Neural crest cell (in vitro differentiated cells): ENCODE measurements at regions not wholly inside any gene's neighbourhood (a gene's known extent, or its start where the extent isn't known, plus 50 kb on each side); places are given as distances from the start of the nearest gene placed in this dataset.

Experiments used
- DNase-seq: peaks from one replicate; pipeline ENCODE4 v3.0.0; 2021; ENCODE audit warnings: low read depth, mixed read lengths, low spot score
- H3K27ac Mint-ChIP-seq: one replicate; pipeline ENCODE4 v1.8.0; 2021; ENCODE audit warnings: mild to moderate bottlenecking, mixed read lengths; ENCODE audit not compliant: unreplicated experiment
- H3K27me3 Mint-ChIP-seq: 2 replicates; pipeline ENCODE4 v1.8.0; 2021; ENCODE audit warnings: low read depth, mild to moderate bottlenecking, mixed read lengths
- H3K36me3 Mint-ChIP-seq: 2 replicates; pipeline ENCODE4 v1.8.0; 2021; ENCODE audit warnings: low read depth, mild to moderate bottlenecking, mixed read lengths
- H3K4me1 Mint-ChIP-seq: 2 replicates; pipeline ENCODE4 v1.8.0; 2021; ENCODE audit warnings: mixed read lengths
- H3K4me3 Mint-ChIP-seq: one replicate; pipeline ENCODE4 v1.8.0; 2021; ENCODE audit warnings: mild to moderate bottlenecking, mixed read lengths
- H3K9me3 Mint-ChIP-seq: 2 replicates; pipeline ENCODE4 v1.8.0; 2021; ENCODE audit warnings: mixed read lengths
- TF ChIP-seq, protein P1 (sequence below): fragments of 200-600 bp; sonication (generic); conservative IDR thresholded peaks from 2 replicates; pipeline ENCODE4 v1.5.0; 2021; ENCODE audit warnings: antibody characterized with exemption, mild to moderate bottlenecking

DNA sequence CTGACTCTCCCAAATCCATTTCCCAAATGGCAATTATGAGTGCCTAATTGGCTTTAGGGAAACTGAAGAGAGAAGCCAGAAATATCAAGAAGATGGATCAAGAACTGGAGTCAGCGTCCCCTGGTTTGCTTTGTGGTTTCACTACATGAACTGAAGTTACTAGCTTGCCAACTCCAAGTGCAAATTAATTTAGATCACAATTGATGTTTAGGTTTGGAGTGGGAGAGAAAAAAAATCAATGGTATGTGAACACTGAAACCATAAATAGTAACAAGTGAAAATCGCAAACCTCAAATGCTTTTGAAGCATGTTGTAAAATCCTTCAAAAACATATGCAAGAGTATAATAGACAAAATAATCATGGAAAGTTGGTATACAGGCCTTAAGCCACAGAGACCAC, 1528.6 kb upstream of the SLC10A2 start:
- Mint-ChIP-seq H3K9me3 (no peaks in the 10 kb centered on the region), H3K27me3 (no peaks in the 10 kb centered on the region), H3K4me1 (peaks cover 23% of the 10 kb centered on the region), H3K27ac (no peak overlapping the region), H3K36me3 (no peaks in the 10 kb centered on the region), H3K4me3 (no peak overlapping the region)
- TF ChIP-seq, protein P1, sequence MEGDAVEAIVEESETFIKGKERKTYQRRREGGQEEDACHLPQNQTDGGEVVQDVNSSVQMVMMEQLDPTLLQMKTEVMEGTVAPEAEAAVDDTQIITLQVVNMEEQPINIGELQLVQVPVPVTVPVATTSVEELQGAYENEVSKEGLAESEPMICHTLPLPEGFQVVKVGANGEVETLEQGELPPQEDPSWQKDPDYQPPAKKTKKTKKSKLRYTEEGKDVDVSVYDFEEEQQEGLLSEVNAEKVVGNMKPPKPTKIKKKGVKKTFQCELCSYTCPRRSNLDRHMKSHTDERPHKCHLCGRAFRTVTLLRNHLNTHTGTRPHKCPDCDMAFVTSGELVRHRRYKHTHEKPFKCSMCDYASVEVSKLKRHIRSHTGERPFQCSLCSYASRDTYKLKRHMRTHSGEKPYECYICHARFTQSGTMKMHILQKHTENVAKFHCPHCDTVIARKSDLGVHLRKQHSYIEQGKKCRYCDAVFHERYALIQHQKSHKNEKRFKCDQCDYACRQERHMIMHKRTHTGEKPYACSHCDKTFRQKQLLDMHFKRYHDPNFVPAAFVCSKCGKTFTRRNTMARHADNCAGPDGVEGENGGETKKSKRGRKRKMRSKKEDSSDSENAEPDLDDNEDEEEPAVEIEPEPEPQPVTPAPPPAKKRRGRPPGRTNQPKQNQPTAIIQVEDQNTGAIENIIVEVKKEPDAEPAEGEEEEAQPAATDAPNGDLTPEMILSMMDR: no peak
- DNase-seq: no peak

DNA sequence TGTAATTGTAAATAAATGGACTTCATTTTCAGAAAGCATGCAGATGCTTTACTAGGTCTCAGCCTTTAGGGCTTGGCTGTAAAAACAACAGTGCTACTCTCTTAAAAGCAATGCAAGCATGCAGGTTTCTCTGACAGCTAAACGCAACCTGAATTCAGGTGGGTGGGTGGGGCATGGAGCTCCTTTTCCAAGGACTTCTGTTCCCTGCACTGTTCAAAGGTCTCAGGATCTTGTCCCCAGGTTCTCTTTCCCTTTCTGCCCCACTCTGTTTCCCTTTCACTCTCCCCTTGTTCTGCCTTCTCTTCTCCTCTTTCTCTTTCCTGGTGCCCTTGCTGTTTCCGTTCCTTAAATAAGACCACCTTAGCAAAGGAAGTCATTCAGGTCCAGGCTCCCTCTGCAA, 1527.5 kb upstream of the SLC10A2 start:
- TF ChIP-seq, protein P1: no peak
- no peak overlapping the region for H3K4me3 Mint-ChIP-seq
- no peak overlapping the region for H3K27ac Mint-ChIP-seq
- no peaks in the 10 kb centered on the region for H3K9me3 Mint-ChIP-seq
- H3K36me3 Mint-ChIP-seq: no peaks in the 10 kb centered on the region
- H3K4me1 Mint-ChIP-seq: peaks cover 16% of the 10 kb centered on the region
- no peak for DNase-seq
- H3K27me3 Mint-ChIP-seq: no peaks in the 10 kb centered on the region

- no peak overlapping the region for H3K4me3 Mint-ChIP-seq
- TF ChIP-seq, protein P1: no peak
- no peak overlapping the region for H3K27ac Mint-ChIP-seq
- no peaks in the 10 kb centered on the region for H3K27me3 Mint-ChIP-seq
- H3K9me3 Mint-ChIP-seq: no peaks in the 10 kb centered on the region
- H3K4me1 Mint-ChIP-seq: peaks cover 13% of the 10 kb centered on the region
- no peak for DNase-seq
- no peaks in the 10 kb centered on the region for H3K36me3 Mint-ChIP-seq
Measured at GRCh38 chr13:104593251-104593576, 1527.0 kb upstream of the SLC10A2 start.

DNA sequence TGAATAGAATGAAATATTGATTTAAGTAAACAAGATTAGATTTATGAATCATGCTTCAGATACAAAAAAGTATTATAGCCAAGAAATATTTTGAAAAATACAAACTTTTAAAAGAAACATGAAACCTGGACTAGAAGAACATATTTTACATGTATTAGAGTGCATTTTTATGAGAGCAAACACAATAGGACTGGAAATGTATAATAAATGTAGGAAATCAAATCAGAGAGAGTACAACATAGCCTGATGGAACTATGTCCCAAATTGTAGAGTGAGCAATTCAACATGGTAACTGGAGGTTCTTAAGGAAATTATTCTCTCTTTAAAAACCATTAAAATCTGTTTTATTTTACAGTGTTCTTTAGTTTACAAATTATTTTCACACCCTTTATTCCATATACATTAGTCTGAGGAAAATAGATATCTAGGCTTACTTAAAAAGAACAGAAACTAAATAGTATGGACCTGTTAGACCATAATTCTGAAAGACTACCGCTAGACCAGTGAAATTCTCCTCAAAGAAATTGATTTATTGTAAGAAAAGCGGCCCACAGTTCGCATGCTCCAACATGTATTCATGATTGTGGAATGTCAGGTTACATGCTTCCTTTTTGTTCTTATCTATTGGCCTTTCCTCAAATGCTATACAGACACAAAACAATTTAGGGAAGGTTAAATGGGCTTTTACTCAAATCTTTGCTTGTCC, 1526.5 kb upstream of the SLC10A2 start:
- Mint-ChIP-seq H3K27me3 (no peaks in the 10 kb centered on the region), H3K36me3 (no peaks in the 10 kb centered on the region), H3K4me1 (peaks cover 9% of the 10 kb centered on the region), H3K27ac (no peak overlapping the region), H3K9me3 (no peaks in the 10 kb centered on the region), H3K4me3 (no peak overlapping the region)
- DNase-seq: no peak
- TF ChIP-seq, protein P1: no peak

DNA sequence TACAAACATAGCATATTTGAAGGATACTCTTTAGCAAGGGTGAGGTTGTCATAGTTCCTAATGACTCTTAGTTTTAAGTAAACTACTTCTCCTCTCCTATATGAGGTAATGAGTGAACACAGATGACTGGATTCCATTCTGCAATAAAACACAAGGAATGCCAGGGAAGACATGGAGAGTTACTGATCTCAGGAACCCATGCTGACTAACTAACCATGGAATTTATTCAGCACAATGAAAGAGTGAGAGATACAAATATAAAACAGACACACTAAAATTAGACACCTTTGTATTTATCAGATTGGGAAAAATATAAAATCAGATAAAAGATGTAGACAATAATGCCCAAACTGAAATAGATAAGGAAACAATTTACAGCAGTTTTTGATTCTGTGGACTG, 1525.9 kb upstream of the SLC10A2 start:
- Mint-ChIP-seq H3K27me3 (no peaks in the 10 kb centered on the region), H3K4me3 (no peak overlapping the region)

More for the DNA sequence above, 1525.9 kb upstream of the SLC10A2 start:
- DNase-seq: no peak
- H3K36me3 Mint-ChIP-seq: no peaks in the 10 kb centered on the region
- TF ChIP-seq, protein P1: no peak
- H3K27ac Mint-ChIP-seq: no peak overlapping the region
- H3K4me1 Mint-ChIP-seq: peaks cover 4% of the 10 kb centered on the region
- no peaks in the 10 kb centered on the region for H3K9me3 Mint-ChIP-seq
